DND-41 (cell line): ENCODE measurements at regions not wholly inside any gene's neighbourhood (a gene's known extent, or its start where the extent isn't known, plus 50 kb on each side); places are given as distances from the start of the nearest gene placed in this dataset.

Experiments used
- CTCF ChIP-seq: IDR thresholded peaks from 2 replicates; pipeline ENCODE4 v1.5.1; 2012; ENCODE audit warnings: borderline replicate concordance, low read length, moderate library complexity, mild to moderate bottlenecking; ENCODE audit not compliant: poor library complexity, severe bottlenecking; ENCODE audit errors: extremely low read depth
- EZH2 ChIP-seq: IDR thresholded peaks from 3 replicates; pipeline ENCODE4 v1.6.1; 2012; ENCODE audit warnings: borderline replicate concordance, low read depth, mild to moderate bottlenecking, moderate library complexity, low read length, inconsistent platforms; ENCODE audit not compliant: severe bottlenecking

- TF ChIP-seq CTCF (no peak), EZH2 (no peak)
Observed at GRCh38 chr18:24818441-24818840, 358.0 kb downstream of the HRH4 start.
